SK-N-MC (cell line): ENCODE measurements at regions not wholly inside any gene's neighbourhood (a gene's known extent, or its start where the extent isn't known, plus 50 kb on each side); places are given as distances from the start of the nearest gene placed in this dataset.

ENCODE experiments used
- EZH2 ChIP-seq: fragments of 200-600 bp; sonication (generic); IDR thresholded peaks from one replicate; pipeline ENCODE4 v1.6.1; 2017; ENCODE audit warnings: antibody characterized with exemption
- FOXP2 ChIP-seq: optimal IDR thresholded peaks from 2 replicates; pipeline ENCODE3; 2011; ENCODE audit warnings: mild to moderate bottlenecking, moderate library complexity; ENCODE audit not compliant: insufficient read depth; ENCODE audit errors: extremely low read length, control extremely low read depth
- POLR2AphosphoS5 ChIP-seq: IDR thresholded peaks from 2 replicates; pipeline ENCODE4 v1.6.1; 2012; ENCODE audit warnings: mild to moderate bottlenecking, low read depth, low read length, borderline replicate concordance

DNA sequence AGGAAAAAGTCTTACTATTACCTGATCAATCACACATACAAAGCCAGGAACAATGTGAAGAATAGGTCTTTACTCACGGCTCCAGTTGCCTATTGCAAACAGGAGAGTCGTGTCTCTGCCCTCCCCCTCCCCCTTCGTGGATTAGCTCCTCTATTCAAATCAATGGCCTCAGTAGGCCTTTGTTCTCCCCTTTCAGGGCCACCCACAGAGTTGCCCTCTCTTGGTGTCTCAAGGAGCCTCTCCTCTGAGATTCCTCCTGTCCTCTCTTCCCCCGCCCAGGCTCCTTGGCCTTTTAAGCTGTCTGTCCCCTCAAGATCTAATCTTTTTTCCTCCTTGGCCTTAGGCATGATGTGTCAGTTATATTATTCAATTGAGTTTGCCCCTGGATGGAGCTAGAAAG, 107.2 kb upstream of the NALF2 start:
- no peak for TF ChIP-seq EZH2
- TF ChIP-seq POLR2AphosphoS5, result no peak
- no peak for TF ChIP-seq FOXP2
